ENCODE measurements at regions not wholly inside any gene's neighbourhood (a gene's known extent, or its start where the extent isn't known, plus 50 kb on each side); places are given as distances from the start of the nearest gene placed in this dataset.

GRCh38 chr5:158304607-158305006, 445.7 kb upstream of the CLINT1 start:
- TF ChIP-seq, protein P1, sequence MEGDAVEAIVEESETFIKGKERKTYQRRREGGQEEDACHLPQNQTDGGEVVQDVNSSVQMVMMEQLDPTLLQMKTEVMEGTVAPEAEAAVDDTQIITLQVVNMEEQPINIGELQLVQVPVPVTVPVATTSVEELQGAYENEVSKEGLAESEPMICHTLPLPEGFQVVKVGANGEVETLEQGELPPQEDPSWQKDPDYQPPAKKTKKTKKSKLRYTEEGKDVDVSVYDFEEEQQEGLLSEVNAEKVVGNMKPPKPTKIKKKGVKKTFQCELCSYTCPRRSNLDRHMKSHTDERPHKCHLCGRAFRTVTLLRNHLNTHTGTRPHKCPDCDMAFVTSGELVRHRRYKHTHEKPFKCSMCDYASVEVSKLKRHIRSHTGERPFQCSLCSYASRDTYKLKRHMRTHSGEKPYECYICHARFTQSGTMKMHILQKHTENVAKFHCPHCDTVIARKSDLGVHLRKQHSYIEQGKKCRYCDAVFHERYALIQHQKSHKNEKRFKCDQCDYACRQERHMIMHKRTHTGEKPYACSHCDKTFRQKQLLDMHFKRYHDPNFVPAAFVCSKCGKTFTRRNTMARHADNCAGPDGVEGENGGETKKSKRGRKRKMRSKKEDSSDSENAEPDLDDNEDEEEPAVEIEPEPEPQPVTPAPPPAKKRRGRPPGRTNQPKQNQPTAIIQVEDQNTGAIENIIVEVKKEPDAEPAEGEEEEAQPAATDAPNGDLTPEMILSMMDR (IDR thresholded peaks at IDR 0.05) = no peak
- TF ChIP-seq POLR2A (IDR thresholded peaks at IDR 0.05) = no peak
